Mesenchymal stem cell (in vitro differentiated cells and primary cell): ENCODE measurements at regions not wholly inside any gene's neighbourhood (a gene's known extent, or its start where the extent isn't known, plus 50 kb on each side); places are given as distances from the start of the nearest gene placed in this dataset. TPM values are rescaled to one million over a fixed set of nuclear protein-coding genes. Genes with fewer than 3 reads are reported as not detected.

Experiments used
- DNase-seq: peaks from one replicate; pipeline ENCODE4 v3.0.0-alpha.2; 2013
- H2AFZ ChIP-seq: one replicate; pipeline ENCODE4 v1.6.1; 2013; ENCODE audit warnings: low read depth, mild to moderate bottlenecking, control low read depth, inconsistent platforms, low read length, moderate library complexity
- H2AK5ac ChIP-seq: 2 replicates; pipeline ENCODE4 v1.6.1; 2013; ENCODE audit warnings: low read length, moderate library complexity, mild to moderate bottlenecking, inconsistent platforms; ENCODE audit not compliant: severe bottlenecking
- H2BK120ac ChIP-seq: one replicate; pipeline ENCODE4 v1.6.1; 2013; ENCODE audit warnings: low read depth, mild to moderate bottlenecking, inconsistent platforms, low read length, moderate library complexity
- H2BK12ac ChIP-seq, 2 experiments: one replicate each; pipeline ENCODE4 v1.6.1; 2013; ENCODE audit warnings: inconsistent platforms in 2 of 2, low read length in 2 of 2, mild to moderate bottlenecking in 2 of 2, moderate library complexity in 2 of 2, control low read depth in 1 of 2
- H2BK15ac ChIP-seq: one replicate; pipeline ENCODE4 v1.6.1; 2013; ENCODE audit warnings: mild to moderate bottlenecking, low read depth, inconsistent platforms; ENCODE audit not compliant: poor library complexity, severe bottlenecking
- H2BK5ac ChIP-seq: 2 replicates; pipeline ENCODE4 v1.6.1; 2013; ENCODE audit warnings: low read depth, mild to moderate bottlenecking, low read length, control low read depth, inconsistent platforms; ENCODE audit not compliant: poor library complexity, severe bottlenecking
- H3K14ac ChIP-seq, 2 experiments: one replicate each; pipeline ENCODE4 v1.6.1; 2013; ENCODE audit warnings: inconsistent platforms in 2 of 2, low read length in 2 of 2, control low read depth in 1 of 2, mild to moderate bottlenecking in 1 of 2, moderate library complexity in 1 of 2
- H3K18ac ChIP-seq, 2 experiments: one replicate each; pipeline ENCODE4 v1.6.1; 2013; ENCODE audit warnings: inconsistent platforms in 2 of 2, low read length in 2 of 2, control low read depth in 1 of 2, low read depth in 1 of 2, mild to moderate bottlenecking in 1 of 2
- H3K23ac ChIP-seq, 2 experiments: one replicate each; pipeline ENCODE4 v1.6.1; 2013; ENCODE audit warnings: inconsistent platforms in 2 of 2, low read length in 2 of 2, mild to moderate bottlenecking in 2 of 2, moderate library complexity in 2 of 2, control low read depth in 1 of 2
- H3K27ac ChIP-seq: 2 replicates; pipeline ENCODE4 v1.5.1; 2013; ENCODE audit warnings: mild to moderate bottlenecking, moderate library complexity, low read length, control low read depth, inconsistent platforms; ENCODE audit not compliant: poor library complexity, severe bottlenecking
- H3K27me3 ChIP-seq, 2 experiments: 2 replicates each; pipeline versions ENCODE4 v1.6.1 to v1.7.0; 2013; ENCODE audit warnings: low read length in 2 of 2, mild to moderate bottlenecking in 2 of 2, moderate library complexity in 2 of 2, control low read depth in 1 of 2, inconsistent platforms in 1 of 2; ENCODE audit not compliant: control insufficient read depth in 1 of 2, insufficient read depth in 1 of 2
- H3K36me3 ChIP-seq, 2 experiments: 2 replicates each; pipeline versions ENCODE4 v1.6.1 to v1.7.0; 2013; ENCODE audit warnings: low read length in 2 of 2, control low read depth in 1 of 2, inconsistent platforms in 1 of 2, low read depth in 1 of 2, mild to moderate bottlenecking in 1 of 2; ENCODE audit not compliant: insufficient read depth in 2 of 2, control insufficient read depth in 1 of 2
- H3K4ac ChIP-seq, 2 experiments: one replicate each; pipeline ENCODE4 v1.6.1; 2013; ENCODE audit warnings: inconsistent platforms in 2 of 2, low read length in 2 of 2, mild to moderate bottlenecking in 2 of 2, moderate library complexity in 2 of 2, control low read depth in 1 of 2, low read depth in 1 of 2
- H3K4me1 ChIP-seq: 2 replicates; pipeline ENCODE4 v1.6.1; 2013; ENCODE audit warnings: low read depth, low read length, control low read depth; ENCODE audit not compliant: control insufficient read depth, insufficient read depth
- H3K4me2 ChIP-seq: 2 replicates; pipeline ENCODE4 v1.6.1; 2013; ENCODE audit warnings: low read length, mild to moderate bottlenecking, inconsistent platforms; ENCODE audit not compliant: poor library complexity, severe bottlenecking
- H3K4me3 ChIP-seq, 2 experiments: 2 replicates each; pipeline versions ENCODE4 v1.5.1 to v1.7.0; 2013; ENCODE audit warnings: low read length in 2 of 2, mild to moderate bottlenecking in 2 of 2, control low read depth in 1 of 2, low read depth in 1 of 2; ENCODE audit not compliant: insufficient read depth in 1 of 2
- H3K79me1 ChIP-seq: replicated peaks from 2 replicates; pipeline ENCODE4 v1.6.1; 2013; ENCODE audit warnings: mild to moderate bottlenecking, control low read depth, low read length, inconsistent platforms; ENCODE audit not compliant: poor library complexity, severe bottlenecking
- H3K9ac ChIP-seq: 2 replicates; pipeline ENCODE4 v1.7.0; 2013; ENCODE audit warnings: mild to moderate bottlenecking, low read length, moderate library complexity
- H3K9me3 ChIP-seq: 2 replicates; pipeline ENCODE4 v1.7.0; 2013; ENCODE audit warnings: mild to moderate bottlenecking, low read length; ENCODE audit not compliant: control insufficient read depth
- H4K8ac ChIP-seq: one replicate; pipeline ENCODE4 v1.6.1; 2013; ENCODE audit warnings: inconsistent platforms, mild to moderate bottlenecking, low read length, moderate library complexity
- H4K91ac ChIP-seq: one replicate; pipeline ENCODE4 v1.6.1; 2013; ENCODE audit warnings: mild to moderate bottlenecking, low read length, inconsistent platforms
- WGBS: methylation state at CpG from one replicate; pipeline ENCODE4 v1.1.7; 2013; ENCODE audit warnings: mixed read lengths; 5-methylcytosine and 5-hydroxymethylcytosine counted together
- small RNA-seq: library from polyadenylated mRNA; stranded (forward); fragments of <200 nt; extraction: miRNeasy Mini kit (QIAGEN cat#:217004); gene quantifications from one replicate; pipeline ENCODE3, GENCODE V24; 2013; ENCODE audit warnings: low read depth

- no peak overlapping the region for H2BK5ac ChIP-seq
- peak overlapping the region; percentile 87 for H3K27ac ChIP-seq
- H3K4me3 ChIP-seq: no peak overlapping the region
- no peak overlapping the region for H3K4ac ChIP-seq
- no peak overlapping the region for H3K23ac ChIP-seq
- no peak overlapping the region for H2BK15ac ChIP-seq
- peak; percentile 10 for DNase-seq
- peaks cover 0 to 13% of the 10 kb centered on the region in 2 experiments for H3K27me3 ChIP-seq
- no peak overlapping the region for H3K18ac ChIP-seq
- H3K4me1 ChIP-seq: no peaks in the 10 kb centered on the region
- H3K9me3 ChIP-seq: no peaks in the 10 kb centered on the region
- no peak overlapping the region for H2BK120ac ChIP-seq
- 90% methylated on average over 2 of the region's 2 CpGs for WGBS
- H3K9ac ChIP-seq: no peak overlapping the region
- no peak overlapping the region for H2BK12ac ChIP-seq
- no peak overlapping the region for H2AFZ ChIP-seq
- no peak overlapping the region for H4K8ac ChIP-seq
- H2AK5ac ChIP-seq: no peak overlapping the region
- no peak overlapping the region for H3K14ac ChIP-seq
- H3K79me1 ChIP-seq: no peaks in the 10 kb centered on the region
- H4K91ac ChIP-seq: no peak overlapping the region
- no peaks in the 10 kb centered on the region for H3K36me3 ChIP-seq
- H3K4me2 ChIP-seq: no peak overlapping the region
Observed at GRCh38 chr6:133187657-133188453, 53.3 kb upstream of the EYA4 start.

- no peak overlapping the region for H2BK5ac ChIP-seq
- 82% methylated on average over 3 of the region's 3 CpGs for WGBS
- H2AFZ ChIP-seq: no peak overlapping the region
- no peak overlapping the region for H3K14ac ChIP-seq
- H2BK12ac ChIP-seq: no peak overlapping the region
- H2BK120ac ChIP-seq: no peak overlapping the region
- H3K4me2 ChIP-seq: no peak overlapping the region
- no peaks in the 10 kb centered on the region for H3K36me3 ChIP-seq
- no peak overlapping the region for H3K18ac ChIP-seq
- no peak overlapping the region for H4K8ac ChIP-seq
- H3K79me1 ChIP-seq: no peaks in the 10 kb centered on the region
- no peak overlapping the region for H3K4ac ChIP-seq
- no peak overlapping the region for H3K4me3 ChIP-seq
- peaks cover 5% of the 10 kb centered on the region for H3K9me3 ChIP-seq
- DNase-seq: no peak
- no peak overlapping the region for H3K23ac ChIP-seq
- no peak overlapping the region for H3K27ac ChIP-seq
- H3K4me1 ChIP-seq: no peaks in the 10 kb centered on the region
- peaks cover 0 to 13% of the 10 kb centered on the region in 2 experiments for H3K27me3 ChIP-seq
- no peak overlapping the region for H4K91ac ChIP-seq
- H3K9ac ChIP-seq: no peak overlapping the region
- H2BK15ac ChIP-seq: no peak overlapping the region
- peak overlapping the region; percentile 26 for H2AK5ac ChIP-seq
Observed at GRCh38 chr6:133190912-133191311, 50.2 kb upstream of the EYA4 start.

- Histone ChIP-seq H3K79me1 (no peaks in the 10 kb centered on the region), H3K18ac (no peak overlapping the region), H3K9ac (no peak overlapping the region), H2BK15ac (no peak overlapping the region), H4K8ac (no peak overlapping the region), H3K4me2 (no peak overlapping the region), H4K91ac (no peak overlapping the region), H3K4me3 (no peak overlapping the region), H3K36me3 (no peaks in the 10 kb centered on the region), H3K4me1 (no peaks in the 10 kb centered on the region), H3K14ac (no peak overlapping the region), H3K27ac (no peak overlapping the region), H3K9me3 (peaks cover 5% of the 10 kb centered on the region), H2BK12ac (no peak overlapping the region), H3K23ac (no peak overlapping the region), H2AK5ac (no peak overlapping the region), H3K27me3 (peaks cover 0 to 13% of the 10 kb centered on the region in 2 experiments), H2BK120ac (no peak overlapping the region), H2AFZ (no peak overlapping the region), H3K4ac (no peak overlapping the region), H2BK5ac (no peak overlapping the region)
- no peak for DNase-seq
- WGBS: 60% methylated on average over 2 of the region's 2 CpGs
Observed at GRCh38 chr6:133191323-133191722, 49.8 kb upstream of the EYA4 start.

Small RNAs in the stretch of these regions (small RNA-seq; reads per million reads assigned to genes)
- not detected for gene MTCYBP4
